NCI-H1092 (cell line): ENCODE measurements at regions not wholly inside any gene's neighbourhood (a gene's known extent, or its start where the extent isn't known, plus 50 kb on each side); places are given as distances from the start of the nearest gene placed in this dataset.
"Not testable (repeated sequence)": the region's sequence is repeated elsewhere in the genome, so short reads cannot be mapped to it uniquely, and the experiment has no call there.

Experiments used
- DNase-seq: peaks from one replicate; lab custom pipeline; 2025; lab: John Stamatoyannopoulos, UW

GRCh38 chr14:97074456-97074855 is 277.3 kb downstream of the VRK1 start:
- DNase-seq: no peak

GRCh38 chr14:97074856-97075255 is 277.7 kb downstream of the VRK1 start:
- DNase-seq: no peak

GRCh38 chr14:97077253-97077653 is 280.1 kb downstream of the VRK1 start:
- no peak for DNase-seq

GRCh38 chr14:97077687-97078086 is 280.5 kb downstream of the VRK1 start:
- no peak for DNase-seq

- DNase-seq: no peak
These were observed 283.8 kb downstream of the VRK1 start for GRCh38 chr14:97080991-97081390.

GRCh38 chr14:97095269-97095668 is 298.1 kb downstream of the VRK1 start:
- no peak for DNase-seq

GRCh38 chr14:97097296-97097695 is 300.1 kb downstream of the VRK1 start:
- no peak for DNase-seq

- DNase-seq: no peak
These were observed 303.1 kb downstream of the VRK1 start for GRCh38 chr14:97100306-97100705.

GRCh38 chr14:97101561-97101960 is 304.4 kb downstream of the VRK1 start:
- DNase-seq: no peak

GRCh38 chr14:97104029-97104428 is 306.8 kb downstream of the VRK1 start:
- no peak for DNase-seq

GRCh38 chr14:97106166-97106565 is 309.0 kb downstream of the VRK1 start:
- DNase-seq: no peak

- no peak for DNase-seq
These were observed 309.4 kb downstream of the VRK1 start for GRCh38 chr14:97106609-97107008.

GRCh38 chr14:97107080-97107479 is 309.9 kb downstream of the VRK1 start:
- DNase-seq: no peak

GRCh38 chr14:97107760-97108159 is 310.6 kb downstream of the VRK1 start:
- no peak for DNase-seq

- DNase-seq: no peak
These were observed 312.1 kb downstream of the VRK1 start for GRCh38 chr14:97109234-97109633.

GRCh38 chr14:97113339-97113738 is 316.2 kb downstream of the VRK1 start:
- no peak for DNase-seq

GRCh38 chr14:97116546-97116945 is 319.4 kb downstream of the VRK1 start:
- no peak for DNase-seq

- DNase-seq: no peak
These were observed 320.5 kb downstream of the VRK1 start for GRCh38 chr14:97117693-97118092.

GRCh38 chr14:97120204-97120603 is 323.0 kb downstream of the VRK1 start:
- DNase-seq: no peak

GRCh38 chr14:97120611-97121031 is 323.4 kb downstream of the VRK1 start:
- no peak for DNase-seq

GRCh38 chr14:97129639-97130038 is 332.5 kb downstream of the VRK1 start:
- DNase-seq: no peak

GRCh38 chr14:97135847-97136246 is 338.7 kb downstream of the VRK1 start:
- not testable (repeated sequence) for DNase-seq

- no peak for DNase-seq
These were observed 340.5 kb downstream of the VRK1 start for GRCh38 chr14:97137705-97138104.

GRCh38 chr14:97138801-97139200 is 341.6 kb downstream of the VRK1 start:
- no peak for DNase-seq

GRCh38 chr14:97143011-97143410 is 345.8 kb downstream of the VRK1 start:
- no peak for DNase-seq
